ENCODE measurements at regions not wholly inside any gene's neighbourhood (a gene's known extent, or its start where the extent isn't known, plus 50 kb on each side); places are given as distances from the start of the nearest gene placed in this dataset.

- no peak for ATAC-seq
- TF ChIP-seq GLIS3 (CRISPR knock-in tag; IDR thresholded peaks at IDR 0.05) (no peak), CSRNP3 (CRISPR knock-in tag; IDR thresholded peaks at IDR 0.05) (no peak), CSDC2 (CRISPR knock-in tag; IDR thresholded peaks at IDR 0.05) (no peak), TCF4 (CRISPR knock-in tag; IDR thresholded peaks at IDR 0.05; ENCODE audit: borderline replicate concordance) (no peak), OSR1 (CRISPR knock-in tag; IDR thresholded peaks at IDR 0.05) (no peak), ARNTL (CRISPR knock-in tag; IDR thresholded peaks at IDR 0.05; ENCODE audit: borderline replicate concordance, low read depth) (no peak), POU6F1 (CRISPR knock-in tag; IDR thresholded peaks at IDR 0.05; ENCODE audit: borderline replicate concordance, low read depth) (no peak), RARB (CRISPR knock-in tag; IDR thresholded peaks at IDR 0.05) (no peak), ZFP3 (CRISPR knock-in tag; IDR thresholded peaks at IDR 0.05) (no peak), TSHZ2 (CRISPR knock-in tag; IDR thresholded peaks at IDR 0.05) (no peak), ISL1 (CRISPR knock-in tag; IDR thresholded peaks at IDR 0.05) (no peak), PATZ1 (CRISPR knock-in tag; IDR thresholded peaks at IDR 0.05; ENCODE audit: borderline replicate concordance) (no peak), BACH2 (CRISPR knock-in tag; IDR thresholded peaks at IDR 0.05; ENCODE audit: borderline replicate concordance) (no peak), SNAI2 (CRISPR knock-in tag; IDR thresholded peaks at IDR 0.05) (no peak), ZNF70 (CRISPR knock-in tag; IDR thresholded peaks at IDR 0.05) (no peak), ESRRG (CRISPR knock-in tag; IDR thresholded peaks at IDR 0.05) (no peak), PPARA (CRISPR knock-in tag; IDR thresholded peaks at IDR 0.05; ENCODE audit: borderline replicate concordance) (no peak)
Observed at GRCh38 chr4:35534962-35535361, 709.4 kb downstream of the ARAP2 start.

GRCh38 chr4:35538807-35539206 lies 705.5 kb downstream of the ARAP2 start:
- ATAC-seq: no peak
- no peak for TF ChIP-seq TOX (CRISPR knock-in tag; IDR thresholded peaks at IDR 0.05; ENCODE audit: borderline replicate concordance)
- TF ChIP-seq OSR1 (CRISPR knock-in tag; IDR thresholded peaks at IDR 0.05): no peak
- no peak for TF ChIP-seq ESRRG (CRISPR knock-in tag; IDR thresholded peaks at IDR 0.05)
- no peak for TF ChIP-seq TSHZ2 (CRISPR knock-in tag; IDR thresholded peaks at IDR 0.05)
- TF ChIP-seq ZNF565 (CRISPR knock-in tag; conservative IDR thresholded peaks at IDR 0.05; ENCODE audit: low read depth): no peak
- no peak for TF ChIP-seq ZC3H10 (CRISPR knock-in tag; IDR thresholded peaks at IDR 0.05)
- no peak for TF ChIP-seq PPARA (CRISPR knock-in tag; IDR thresholded peaks at IDR 0.05; ENCODE audit: borderline replicate concordance)
- TF ChIP-seq ZNF8 (CRISPR knock-in tag; IDR thresholded peaks at IDR 0.05): no peak
- TF ChIP-seq PATZ1 (CRISPR knock-in tag; IDR thresholded peaks at IDR 0.05; ENCODE audit: borderline replicate concordance): no peak

All from SK-N-SH treated with all-trans-retinoic acid at 6 μM for 48 hours (cell line).